SK-N-SH (cell line): ENCODE measurements at regions not wholly inside any gene's neighbourhood (a gene's known extent, or its start where the extent isn't known, plus 50 kb on each side); places are given as distances from the start of the nearest gene placed in this dataset.

Experiments used
- CTCF ChIP-seq: fragments of 200-600 bp; sonication (generic); IDR thresholded peaks from 2 replicates; pipeline ENCODE4 v1.6.1; 2017; ENCODE audit warnings: antibody characterized with exemption, mild to moderate bottlenecking, moderate library complexity
- EZH2phosphoT487 ChIP-seq: fragments of 200-600 bp; sonication (generic); IDR thresholded peaks from 2 replicates; pipeline ENCODE4 v1.6.1; 2017; ENCODE audit warnings: low read depth, mixed run types, mild to moderate bottlenecking, antibody characterized with exemption, moderate library complexity, borderline replicate concordance
- IRF3 ChIP-seq: fragments of 150-350 bp; IDR thresholded peaks from 2 replicates; pipeline ENCODE4 v1.6.1; 2016; ENCODE audit warnings: mild to moderate bottlenecking, low read depth, low read length
- MAX ChIP-seq: IDR thresholded peaks from 2 replicates; pipeline ENCODE4 v1.4.0; 2012; ENCODE audit warnings: low read depth
- MXI1 ChIP-seq: IDR thresholded peaks from 2 replicates; pipeline ENCODE4 v1.6.1; 2012; ENCODE audit warnings: mild to moderate bottlenecking, low read depth, low read length, improper control_type of control experiment
- PBX3 ChIP-seq: IDR thresholded peaks from 2 replicates; pipeline ENCODE4; 2012
- POLR2AphosphoS5 ChIP-seq: IDR thresholded peaks from 2 replicates; pipeline ENCODE4 v1.6.1; 2012; ENCODE audit warnings: low read depth, low read length
- RAD21 ChIP-seq: IDR thresholded peaks from 2 replicates; pipeline ENCODE4 v1.6.1; 2012; ENCODE audit warnings: mild to moderate bottlenecking, low read length
- REST ChIP-seq: IDR thresholded peaks from 2 replicates; pipeline ENCODE4 v1.6.1; 2012; ENCODE audit warnings: mild to moderate bottlenecking, low read depth, low read length, moderate library complexity
- RFX5 ChIP-seq: IDR thresholded peaks from 2 replicates; pipeline ENCODE4 v1.6.1; 2012; ENCODE audit warnings: mild to moderate bottlenecking, improper control_type of control experiment, low read length
- SIN3A ChIP-seq: IDR thresholded peaks from 2 replicates; pipeline ENCODE4 v1.6.1; 2012; ENCODE audit warnings: low read depth, mild to moderate bottlenecking, low read length, moderate library complexity, borderline replicate concordance
- TAF1 ChIP-seq: IDR thresholded peaks from 2 replicates; pipeline ENCODE4 v1.6.1; 2012; ENCODE audit warnings: low read depth, mild to moderate bottlenecking, low read length, moderate library complexity, borderline replicate concordance
- YY1 ChIP-seq: IDR thresholded peaks from 2 replicates; pipeline ENCODE4 v1.4.0; 2012; ENCODE audit warnings: low read depth, mild to moderate bottlenecking

- TF ChIP-seq SIN3A (no peak), CTCF (no peak), POLR2AphosphoS5 (no peak), RAD21 (no peak), MAX (no peak), PBX3 (no peak), MXI1 (no peak), RFX5 (no peak), REST (no peak), EZH2phosphoT487 (no peak), YY1 (no peak), IRF3 (no peak), TAF1 (no peak)
Measured at GRCh38 chr15:77840991-77841775, 208.5 kb upstream of the LINGO1 start.
